Skeletal muscle tissue (tissue), 3 donors: ENCODE measurements at regions not wholly inside any gene's neighbourhood (a gene's known extent, or its start where the extent isn't known, plus 50 kb on each side); places are given as distances from the start of the nearest gene placed in this dataset.

Experiments used
- H3K27ac ChIP-seq: one replicate; pipeline ENCODE4 v1.7.0; 2013; ENCODE audit warnings: mild to moderate bottlenecking, low read depth, low read length, inconsistent platforms
- H3K27me3 ChIP-seq, 3 donors: one replicate each; pipeline ENCODE4 v1.7.0; 2013; ENCODE audit warnings: low read length in 3 of 3; ENCODE audit not compliant: control insufficient read depth in 3 of 3, insufficient read depth in 3 of 3
- H3K36me3 ChIP-seq, 3 donors: one replicate each; pipeline ENCODE4 v1.7.0; 2013; ENCODE audit warnings: low read length in 3 of 3; ENCODE audit not compliant: control insufficient read depth in 3 of 3, insufficient read depth in 3 of 3
- H3K4me1 ChIP-seq, 3 donors: one replicate each; pipeline ENCODE4 v1.7.0; 2013; ENCODE audit warnings: low read length in 3 of 3, mild to moderate bottlenecking in 3 of 3; ENCODE audit not compliant: control insufficient read depth in 3 of 3, insufficient read depth in 3 of 3
- H3K4me3 ChIP-seq, 3 donors: one replicate each; pipeline ENCODE4 v1.7.0; 2013; ENCODE audit warnings: low read length in 3 of 3
- H3K9ac ChIP-seq, 3 donors: one replicate each; pipeline ENCODE4 v1.7.0; 2013; ENCODE audit warnings: low read length in 3 of 3, mild to moderate bottlenecking in 3 of 3, moderate library complexity in 2 of 3, low read depth in 1 of 3
- H3K9me3 ChIP-seq, 3 donors: one replicate each; pipeline ENCODE4 v1.7.0; 2013; ENCODE audit warnings: low read length in 3 of 3; ENCODE audit not compliant: control insufficient read depth in 3 of 3
- donor health status: Osteomylitis.

DNA sequence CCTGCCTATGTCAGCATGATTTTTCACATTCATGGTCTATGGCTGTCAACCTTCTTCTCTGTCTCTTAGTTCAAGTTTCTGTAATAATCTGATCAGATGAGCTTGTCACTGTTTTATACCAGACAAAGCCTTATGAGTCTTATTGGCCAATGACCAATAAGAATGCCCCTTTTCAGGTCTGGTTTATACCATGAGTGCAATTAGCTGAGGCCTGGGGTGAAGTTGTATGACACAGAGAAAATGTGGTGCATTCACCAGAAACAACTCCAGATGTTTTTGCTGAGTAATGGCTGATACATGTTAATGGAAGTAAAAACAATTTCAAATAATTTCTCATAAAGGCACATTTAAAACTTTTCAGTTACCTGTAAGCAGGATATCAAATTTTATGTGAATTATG, 218.6 kb upstream of the CDH8 start:
- Histone ChIP-seq H3K9me3 (no peaks in the 10 kb centered on the region), H3K4me1 (no peaks in the 10 kb centered on the region), H3K27me3 (no peaks in the 10 kb centered on the region), H3K9ac (no peak overlapping the region), H3K4me3 (no peak overlapping the region), H3K27ac (no peak overlapping the region), H3K36me3 (no peaks in the 10 kb centered on the region)

- Histone ChIP-seq H3K27ac (no peak overlapping the region), H3K27me3 (no peaks in the 10 kb centered on the region), H3K9ac (no peak overlapping the region), H3K4me3 (no peak overlapping the region), H3K4me1 (no peaks in the 10 kb centered on the region), H3K9me3 (no peaks in the 10 kb centered on the region), H3K36me3 (no peaks in the 10 kb centered on the region)
Observed at GRCh38 chr16:62254372-62254771, 218.1 kb upstream of the CDH8 start.

- H3K27me3 ChIP-seq = no peaks in the 10 kb centered on the region
- no peaks in the 10 kb centered on the region for H3K4me1 ChIP-seq
- H3K9me3 ChIP-seq = no peaks in the 10 kb centered on the region
- no peak overlapping the region for H3K9ac ChIP-seq
- H3K36me3 ChIP-seq = no peaks in the 10 kb centered on the region
- no peak overlapping the region for H3K4me3 ChIP-seq
- no peak overlapping the region for H3K27ac ChIP-seq
Observed at GRCh38 chr16:62253966-62254365, 217.7 kb upstream of the CDH8 start.

- Histone ChIP-seq H3K27me3 (no peaks in the 10 kb centered on the region), H3K36me3 (no peaks in the 10 kb centered on the region), H3K9me3 (no peaks in the 10 kb centered on the region), H3K4me3 (no peak overlapping the region), H3K27ac (no peak overlapping the region), H3K9ac (no peak overlapping the region), H3K4me1 (no peaks in the 10 kb centered on the region)
Observed at GRCh38 chr16:62249069-62249468, 212.8 kb upstream of the CDH8 start.

- Histone ChIP-seq H3K4me1 (no peaks in the 10 kb centered on the region), H3K9ac (no peak overlapping the region), H3K9me3 (no peaks in the 10 kb centered on the region), H3K36me3 (no peaks in the 10 kb centered on the region), H3K27me3 (no peaks in the 10 kb centered on the region), H3K4me3 (no peak overlapping the region), H3K27ac (no peak overlapping the region)
Observed at GRCh38 chr16:62240722-62241121, 204.5 kb upstream of the CDH8 start.

- H3K9me3 ChIP-seq = peaks cover 0 to 2% (median 0%) of the 10 kb centered on the region in 3 donors
- no peak overlapping the region for H3K27ac ChIP-seq
- no peaks in the 10 kb centered on the region for H3K4me1 ChIP-seq
- H3K4me3 ChIP-seq = no peak overlapping the region
- H3K27me3 ChIP-seq = no peaks in the 10 kb centered on the region
- no peaks in the 10 kb centered on the region for H3K36me3 ChIP-seq
- H3K9ac ChIP-seq = no peak overlapping the region
Observed at GRCh38 chr16:62225675-62226074, 189.4 kb upstream of the CDH8 start.

DNA sequence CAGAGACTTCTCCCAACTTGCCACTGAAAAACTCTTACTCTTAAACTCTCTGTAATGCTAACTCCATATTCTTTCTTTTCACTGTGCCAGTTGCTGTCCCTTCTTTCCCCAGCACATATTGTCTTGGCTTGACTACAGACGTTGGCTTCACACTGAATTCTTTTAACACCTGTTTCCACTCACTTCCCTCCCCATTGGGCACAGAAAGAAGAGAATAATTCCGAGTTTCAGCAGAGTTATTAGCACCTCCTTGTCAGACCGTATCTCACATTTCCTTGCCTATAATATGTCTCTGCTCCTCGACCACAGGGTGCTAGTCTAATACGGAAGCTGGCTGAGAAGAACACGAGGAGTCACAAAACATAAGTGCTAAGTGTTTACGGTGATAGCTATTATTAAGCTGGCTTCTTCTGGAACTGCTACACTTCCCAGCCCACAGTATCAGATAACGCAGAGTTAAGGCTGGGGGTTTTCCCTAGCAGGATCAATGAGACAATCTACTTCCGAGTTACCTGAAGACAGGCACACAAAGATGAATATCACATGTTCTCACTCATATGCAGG, 188.5 kb upstream of the CDH8 start:
- H3K27ac ChIP-seq = no peak overlapping the region
- no peak overlapping the region for H3K9ac ChIP-seq
- no peaks in the 10 kb centered on the region for H3K36me3 ChIP-seq
- H3K4me1 ChIP-seq = no peaks in the 10 kb centered on the region
- no peaks in the 10 kb centered on the region for H3K27me3 ChIP-seq
- H3K9me3 ChIP-seq = peaks cover 0 to 2% (median 0%) of the 10 kb centered on the region in 3 donors
- no peak overlapping the region for H3K4me3 ChIP-seq

GRCh38 chr16:62216837-62217236, 180.6 kb upstream of the CDH8 start:
- H3K4me3 ChIP-seq = no peak overlapping the region
- H3K27ac ChIP-seq = no peak overlapping the region
- H3K4me1 ChIP-seq = no peaks in the 10 kb centered on the region

DNA sequence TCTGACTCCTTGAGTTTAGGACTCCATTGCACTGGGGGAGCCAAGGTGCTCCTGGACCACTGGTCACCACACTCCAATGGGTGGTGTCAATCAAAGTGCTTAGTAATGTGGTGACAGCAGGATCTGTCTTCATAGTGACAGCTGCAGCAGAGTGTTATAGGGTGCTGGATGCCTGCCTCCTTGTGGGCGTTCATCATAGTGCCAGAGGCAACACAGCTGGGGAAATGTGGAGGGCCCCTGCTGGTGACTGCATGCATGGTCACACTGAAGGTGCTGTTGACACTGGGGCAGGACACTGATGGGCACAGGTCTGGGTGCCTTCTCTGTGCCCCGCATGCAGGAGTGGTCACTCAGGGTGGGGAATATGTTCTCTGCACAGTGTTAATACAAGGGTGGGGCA, 177.5 kb upstream of the CDH8 start:
- H3K4me1 ChIP-seq = no peaks in the 10 kb centered on the region

More at GRCh38 chr16:62216837-62217236, 180.6 kb upstream of the CDH8 start:
- Histone ChIP-seq H3K9me3 (no peaks in the 10 kb centered on the region), H3K9ac (no peak overlapping the region), H3K27me3 (no peaks in the 10 kb centered on the region), H3K36me3 (no peaks in the 10 kb centered on the region)

GRCh38 chr16:62208934-62209333, 172.7 kb upstream of the CDH8 start:
- Histone ChIP-seq H3K4me1 (no peaks in the 10 kb centered on the region), H3K4me3 (no peak overlapping the region), H3K36me3 (no peaks in the 10 kb centered on the region), H3K9me3 (no peaks in the 10 kb centered on the region), H3K27me3 (no peaks in the 10 kb centered on the region), H3K27ac (no peak overlapping the region), H3K9ac (no peak overlapping the region)

More for the DNA sequence above, 177.5 kb upstream of the CDH8 start:
- Histone ChIP-seq H3K36me3 (no peaks in the 10 kb centered on the region), H3K4me3 (no peak overlapping the region), H3K9me3 (no peaks in the 10 kb centered on the region), H3K27ac (no peak overlapping the region), H3K9ac (no peak overlapping the region), H3K27me3 (no peaks in the 10 kb centered on the region)

DNA sequence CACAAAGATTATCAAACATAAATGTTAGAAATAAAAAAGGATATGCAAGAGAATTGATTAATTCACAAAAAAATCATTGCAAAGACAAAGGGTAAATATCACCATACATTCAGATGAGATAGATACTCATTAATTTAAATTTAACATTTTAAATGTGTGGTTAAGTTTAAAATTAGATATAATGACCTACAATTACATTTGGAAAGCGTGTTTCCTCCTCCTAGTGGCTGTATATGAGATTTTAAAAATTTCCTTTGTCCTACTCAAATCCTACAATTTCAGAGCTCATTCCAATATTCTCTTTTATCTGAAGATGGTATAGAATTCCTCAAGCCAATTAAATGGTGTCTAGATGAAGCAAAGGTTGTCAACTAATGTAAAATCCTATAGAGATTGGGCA, 169.2 kb upstream of the CDH8 start:
- Histone ChIP-seq H3K36me3 (no peaks in the 10 kb centered on the region), H3K9ac (no peak overlapping the region), H3K9me3 (no peaks in the 10 kb centered on the region), H3K27ac (no peak overlapping the region), H3K27me3 (no peaks in the 10 kb centered on the region), H3K4me3 (no peak overlapping the region), H3K4me1 (no peaks in the 10 kb centered on the region)
